PC-9 (cell line): ENCODE measurements at regions not wholly inside any gene's neighbourhood (a gene's known extent, or its start where the extent isn't known, plus 50 kb on each side); places are given as distances from the start of the nearest gene placed in this dataset.

Experiments
- BruUV-seq: library from RNA; stranded (reverse); fragments of 400-500 nt; replicated peaks from 2 replicates; lab custom pipeline; 2021; lab: Mats Ljungman, UMichigan
- CTCF ChIA-PET: fragments of 300-600 bp; sonication (Branson Sonifier 250); formaldehyde crosslinking; loops from one replicate; lab custom pipeline; 2022; ENCODE audit warnings: antibody characterized with exemption; lab: Charles Lee
- POLR2A ChIA-PET: fragments of 300-600 bp; sonication (Branson Sonifier 250); formaldehyde crosslinking; loops from one replicate; lab custom pipeline; 2022; ENCODE audit warnings: antibody characterized with exemption; ENCODE audit not compliant: unreplicated experiment; lab: Charles Lee
- DNase-seq, 2 experiments: peaks; one replicate each; pipeline versions ENCODE4 v3.0.0 to v3.0.0-alpha.2; 2015 to 2022; ENCODE audit warnings: mixed read lengths in 1 of 2
- H2AFZ ChIP-seq: fragments of 200-600 bp; sonication (generic); 2 replicates; pipeline ENCODE4 v1.8.1; 2017; ENCODE audit warnings: antibody characterized with exemption
- H3F3A ChIP-seq: fragments of 200-600 bp; sonication (generic); 2 replicates; pipeline ENCODE4 v1.8.1; 2017; ENCODE audit warnings: antibody characterized with exemption, mild to moderate bottlenecking, low read depth; ENCODE audit not compliant: insufficient read depth
- H3K27ac ChIP-seq: fragments of 200-600 bp; sonication (generic); 2 replicates; pipeline ENCODE4 v1.6.1; 2016; ENCODE audit warnings: mixed run types
- H3K27me3 ChIP-seq: fragments of 200-600 bp; sonication (generic); 2 replicates; pipeline ENCODE4 v1.6.1; 2016; ENCODE audit warnings: low read depth, mixed run types; ENCODE audit not compliant: insufficient read depth
- H3K36me3 ChIP-seq: fragments of 200-600 bp; sonication (generic); 2 replicates; pipeline ENCODE4 v1.6.1; 2016; ENCODE audit warnings: low read depth, mixed run types
- H3K4me1 ChIP-seq: fragments of 200-600 bp; sonication (generic); replicated peaks from 2 replicates; pipeline ENCODE4 v1.6.1; 2016; ENCODE audit warnings: mixed run types; ENCODE audit not compliant: insufficient read depth
- H3K4me2 ChIP-seq: fragments of 200-600 bp; sonication (generic); 2 replicates; pipeline ENCODE4 v1.6.1; 2017; ENCODE audit warnings: mixed run types
- H3K4me3 ChIP-seq: fragments of 200-600 bp; sonication (generic); 2 replicates; pipeline ENCODE4 v1.6.1; 2016; ENCODE audit warnings: mixed run types
- H3K79me2 ChIP-seq: fragments of 200-600 bp; sonication (generic); 2 replicates; pipeline ENCODE4 v1.6.1; 2017; ENCODE audit warnings: low read depth, mixed run types
- H3K9me2 ChIP-seq: fragments of 200-600 bp; sonication (generic); 2 replicates; pipeline ENCODE4 v1.8.1; 2017; ENCODE audit warnings: mild to moderate bottlenecking; ENCODE audit not compliant: insufficient read depth
- H3K9me3 ChIP-seq: fragments of 200-600 bp; sonication (generic); 2 replicates; pipeline ENCODE4 v1.8.1; 2016; ENCODE audit warnings: low read depth; ENCODE audit not compliant: insufficient read depth
- H4K20me1 ChIP-seq: fragments of 200-600 bp; sonication (generic); 2 replicates; pipeline ENCODE4 v1.8.1; 2017; ENCODE audit not compliant: insufficient read depth
- CTCF ChIP-seq: fragments of 200-600 bp; sonication (generic); conservative IDR thresholded peaks from 2 replicates; pipeline ENCODE4 v1.6.1; 2017; ENCODE audit warnings: mixed run types, antibody characterized with exemption, mild to moderate bottlenecking, moderate library complexity
- EZH2 ChIP-seq: fragments of 200-600 bp; sonication (generic); IDR thresholded peaks from 2 replicates; pipeline ENCODE4 v1.8.0; 2017; ENCODE audit warnings: antibody characterized with exemption, low read depth
- intact Hi-C: fragments of 100-400 bp; cut with micrococcal nuclease; formaldehyde crosslinking; loops from one replicate; pipeline ENCODE4 v1.10.0; 2022; ENCODE audit not compliant: unreplicated experiment

DNA sequence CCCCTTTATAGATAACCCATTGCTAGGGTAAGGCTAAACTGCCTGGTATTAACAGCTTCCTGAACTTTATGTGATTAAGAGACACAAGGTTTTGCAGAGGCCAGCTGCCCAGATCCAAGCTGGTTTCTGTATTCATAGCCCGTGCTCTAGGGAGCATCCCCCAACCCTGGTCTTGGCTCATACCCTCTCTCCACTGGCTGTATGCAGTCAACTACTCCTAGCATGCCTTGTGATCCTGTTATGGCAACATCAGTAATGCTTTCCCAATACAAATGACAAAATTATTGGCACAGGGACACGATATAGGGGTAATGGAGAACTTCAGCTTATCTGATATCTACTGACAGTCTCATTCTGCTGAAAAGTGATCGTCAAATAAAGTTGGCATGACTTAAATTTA, 202.8 kb upstream of the MKLN1 start:
- Histone ChIP-seq H3K9me3 (no peaks in the 10 kb centered on the region; the same call in 1 of the 2 replicates), H3F3A (0 out of 2 replicates have a peak, but pooled peaks cover 7% of the 10 kb centered on the region), H3K36me3 (no peaks in the 10 kb centered on the region), H3K79me2 (no peaks in the 10 kb centered on the region), H3K4me1 (no peaks in the 10 kb centered on the region), H3K9me2 (no peaks in the 10 kb centered on the region), H3K4me3 (no peak overlapping the region), H3K27me3 (no peaks in the 10 kb centered on the region), H2AFZ (no peak overlapping the region), H3K27ac (no peak overlapping the region), H3K4me2 (no peak overlapping the region), H4K20me1 (no peaks in the 10 kb centered on the region)
- POLR2A ChIA-PET: interaction anchor here (0.5 to 0.7 kb wide), 4 partner anchors 15 to 213 kb away, joined by 3 to 7 read pairs (median 6); no protein-coding TSS in a partner anchor
- no peak for DNase-seq
- BruUV-seq: no TSS peak
- CTCF ChIA-PET: no interaction called here
- TF ChIP-seq CTCF: no peak
- no peak for TF ChIP-seq EZH2
- intact Hi-C loops: no loop called here

- BruUV-seq: no TSS peak
- no peaks in the 10 kb centered on the region; the same call in 1 of the 2 replicates for H3K9me3 ChIP-seq
- CTCF ChIA-PET: no interaction called here
- H3K9me2 ChIP-seq: no peaks in the 10 kb centered on the region
- no peaks in the 10 kb centered on the region for H3K27me3 ChIP-seq
- H3K27ac ChIP-seq: no peak overlapping the region
- POLR2A ChIA-PET: interaction anchor here (0.5 kb wide), 1 partner anchor 19 kb away, joined by 3 read pairs; no protein-coding TSS in a partner anchor
- H3F3A ChIP-seq: no peaks in the 10 kb centered on the region
- H3K4me2 ChIP-seq: no peak overlapping the region
- H3K36me3 ChIP-seq: no peaks in the 10 kb centered on the region
- H4K20me1 ChIP-seq: no peaks in the 10 kb centered on the region
- no peak for DNase-seq
- no peak overlapping the region for H3K4me3 ChIP-seq
- intact Hi-C loops: no loop called here
- H3K79me2 ChIP-seq: no peaks in the 10 kb centered on the region
- TF ChIP-seq CTCF (no peak), EZH2 (no peak)
- H3K4me1 ChIP-seq: peaks cover 19% of the 10 kb centered on the region
- no peak overlapping the region for H2AFZ ChIP-seq
Observed at GRCh38 chr7:131130324-131130723, 197.4 kb upstream of the MKLN1 start.

DNA sequence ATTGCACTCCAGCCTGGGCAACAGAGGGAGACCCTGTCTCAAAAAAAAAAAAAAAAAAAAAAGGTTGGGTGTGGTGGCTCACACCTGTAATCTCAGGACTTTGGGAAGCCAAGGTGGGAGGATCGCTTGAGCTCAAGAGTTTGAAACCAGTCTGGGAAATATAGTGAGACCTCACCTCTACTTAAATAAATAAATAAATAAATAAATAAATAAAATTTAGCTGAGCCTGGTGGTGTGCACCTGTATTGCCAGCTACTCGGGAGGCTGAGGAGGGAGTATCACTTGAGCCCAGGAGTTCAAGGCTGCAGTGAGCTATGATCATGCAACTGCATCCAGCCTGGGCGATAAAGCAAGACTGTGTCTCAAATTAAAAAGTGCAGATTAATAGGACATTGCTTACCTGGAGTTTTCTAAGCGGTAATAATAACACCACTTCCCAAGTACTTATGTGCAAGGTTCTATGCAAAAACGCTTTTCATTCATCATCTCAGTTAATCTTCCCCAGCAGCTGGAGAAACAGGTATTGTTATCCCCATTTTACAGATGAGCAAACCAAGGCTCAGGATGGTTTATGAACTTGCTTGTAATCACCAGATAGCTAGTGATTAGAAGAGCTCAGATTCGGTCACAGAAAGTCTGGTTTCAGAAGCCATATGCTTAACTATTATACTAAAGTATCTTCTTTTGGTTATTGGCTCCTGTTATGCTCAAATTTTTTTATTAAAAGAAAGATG, 196.5 kb upstream of the MKLN1 start:
- TF ChIP-seq CTCF: no peak
- TF ChIP-seq EZH2: no peak
- Histone ChIP-seq H3K79me2 (no peaks in the 10 kb centered on the region), H3K4me2 (no peak overlapping the region), H3K9me2 (no peaks in the 10 kb centered on the region), H3K36me3 (no peaks in the 10 kb centered on the region), H3K4me3 (no peak overlapping the region), H2AFZ (no peak overlapping the region), H4K20me1 (no peaks in the 10 kb centered on the region), H3K27ac (no peak overlapping the region), H3K9me3 (no peaks in the 10 kb centered on the region; the same call in 1 of the 2 replicates), H3F3A (no peaks in the 10 kb centered on the region), H3K4me1 (peaks cover 19% of the 10 kb centered on the region), H3K27me3 (no peaks in the 10 kb centered on the region)
- BruUV-seq: no TSS peak
- DNase-seq: no peak
- intact Hi-C loops: no loop called here
- ChIA-PET POLR2A (interaction anchor here (0.5 kb wide), 1 partner anchor 20 kb away, joined by 3 read pairs; no protein-coding TSS in a partner anchor), CTCF (interaction anchor here (0.6 to 0.7 kb wide), 2 partner anchors 11 to 119 kb away, joined by 3 to 4 read pairs; no protein-coding TSS in a partner anchor)
